ENCODE measurements at regions not wholly inside any gene's neighbourhood (a gene's known extent, or its start where the extent isn't known, plus 50 kb on each side); places are given as distances from the start of the nearest gene placed in this dataset.

DNA sequence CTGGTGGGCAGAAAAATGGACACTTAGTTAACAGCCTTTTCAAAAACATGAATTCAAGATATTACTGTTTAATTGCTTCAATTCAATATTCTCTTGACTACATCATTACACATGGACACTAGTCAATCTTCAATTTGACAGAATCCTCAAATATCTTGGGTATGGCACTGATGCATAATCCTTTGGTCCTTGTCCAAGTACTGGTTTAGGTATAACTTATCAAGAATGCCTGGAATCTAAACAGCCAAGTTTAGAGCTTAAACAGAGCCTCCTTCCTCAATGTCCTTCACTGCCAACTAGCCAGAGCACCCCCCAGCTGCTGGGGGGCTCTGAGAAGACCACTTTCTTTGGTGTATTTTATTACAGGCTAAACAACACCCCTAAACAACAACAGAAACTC, 61.6 kb upstream of the ERCC6L2 start:
- Histone ChIP-seq H3K9me2 (ENCODE audit: insufficient read depth) (no peaks in the 10 kb centered on the region), H3K36me3 (ENCODE audit: insufficient read depth) (no peaks in the 10 kb centered on the region), H3F3A (replicated peaks; ENCODE audit: low read depth) (no peaks in the 10 kb centered on the region), H3K79me2 (replicated peaks; ENCODE audit: insufficient read depth) (no peaks in the 10 kb centered on the region), H3K4me2 (no peak overlapping the region), H3K4me1 (ENCODE audit: insufficient read depth) (peaks cover 16% of the 10 kb centered on the region), H3K27me3 (ENCODE audit: insufficient read depth) (no peaks in the 10 kb centered on the region), H4K20me1 (replicated peaks; ENCODE audit: insufficient read depth) (no peaks in the 10 kb centered on the region), H2AFZ (no peak overlapping the region), H3K4me3 (no peak overlapping the region), H3K27ac (ENCODE audit: low read depth) (no peak overlapping the region)
- ATAC-seq (no peak), DNase-seq (ENCODE audit: low spot score) (no peak)
- Mint-ChIP-seq H3K27me3 (ENCODE audit: insufficient read depth, low read depth, poor library complexity) (peaks cover 4% of the 10 kb centered on the region), H3K36me3 (ENCODE audit: low read depth) (no peaks in the 10 kb centered on the region), H3K27ac (no peak overlapping the region), H3K9me3 (no peaks in the 10 kb centered on the region), H3K4me1 (peaks cover 22% of the 10 kb centered on the region), H3K4me3 (no peak overlapping the region)
- TF ChIP-seq CREB1 (CRISPR knock-in tag; IDR thresholded peaks at IDR 0.05; ENCODE audit: low read depth), result no peak
- TF ChIP-seq JUNB (IDR thresholded peaks at IDR 0.05; ENCODE audit: unreplicated experiment), result no peak
- TF ChIP-seq ZNF114 (CRISPR knock-in tag; IDR thresholded peaks at IDR 0.05), result no peak
- TF ChIP-seq STAT1 (IDR thresholded peaks at IDR 0.05; ENCODE audit: unreplicated experiment), result no peak
- no peak for TF ChIP-seq ZNF331 (CRISPR knock-in tag; IDR thresholded peaks at IDR 0.05; ENCODE audit: low read depth)
- TF ChIP-seq, protein P1, sequence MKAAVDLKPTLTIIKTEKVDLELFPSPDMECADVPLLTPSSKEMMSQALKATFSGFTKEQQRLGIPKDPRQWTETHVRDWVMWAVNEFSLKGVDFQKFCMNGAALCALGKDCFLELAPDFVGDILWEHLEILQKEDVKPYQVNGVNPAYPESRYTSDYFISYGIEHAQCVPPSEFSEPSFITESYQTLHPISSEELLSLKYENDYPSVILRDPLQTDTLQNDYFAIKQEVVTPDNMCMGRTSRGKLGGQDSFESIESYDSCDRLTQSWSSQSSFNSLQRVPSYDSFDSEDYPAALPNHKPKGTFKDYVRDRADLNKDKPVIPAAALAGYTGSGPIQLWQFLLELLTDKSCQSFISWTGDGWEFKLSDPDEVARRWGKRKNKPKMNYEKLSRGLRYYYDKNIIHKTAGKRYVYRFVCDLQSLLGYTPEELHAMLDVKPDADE (IDR thresholded peaks at IDR 0.05), result no peak
- no peak for TF ChIP-seq EZH2phosphoT487 (IDR thresholded peaks at IDR 0.05; ENCODE audit: unreplicated experiment)
- TF ChIP-seq REST (IDR thresholded peaks at IDR 0.05; ENCODE audit: unreplicated experiment), result no peak
- TF ChIP-seq CTCF (conservative IDR thresholded peaks at IDR 0.05; ENCODE audit: low read depth in 2 of 2), result no peak
- TF ChIP-seq, protein P2, sequence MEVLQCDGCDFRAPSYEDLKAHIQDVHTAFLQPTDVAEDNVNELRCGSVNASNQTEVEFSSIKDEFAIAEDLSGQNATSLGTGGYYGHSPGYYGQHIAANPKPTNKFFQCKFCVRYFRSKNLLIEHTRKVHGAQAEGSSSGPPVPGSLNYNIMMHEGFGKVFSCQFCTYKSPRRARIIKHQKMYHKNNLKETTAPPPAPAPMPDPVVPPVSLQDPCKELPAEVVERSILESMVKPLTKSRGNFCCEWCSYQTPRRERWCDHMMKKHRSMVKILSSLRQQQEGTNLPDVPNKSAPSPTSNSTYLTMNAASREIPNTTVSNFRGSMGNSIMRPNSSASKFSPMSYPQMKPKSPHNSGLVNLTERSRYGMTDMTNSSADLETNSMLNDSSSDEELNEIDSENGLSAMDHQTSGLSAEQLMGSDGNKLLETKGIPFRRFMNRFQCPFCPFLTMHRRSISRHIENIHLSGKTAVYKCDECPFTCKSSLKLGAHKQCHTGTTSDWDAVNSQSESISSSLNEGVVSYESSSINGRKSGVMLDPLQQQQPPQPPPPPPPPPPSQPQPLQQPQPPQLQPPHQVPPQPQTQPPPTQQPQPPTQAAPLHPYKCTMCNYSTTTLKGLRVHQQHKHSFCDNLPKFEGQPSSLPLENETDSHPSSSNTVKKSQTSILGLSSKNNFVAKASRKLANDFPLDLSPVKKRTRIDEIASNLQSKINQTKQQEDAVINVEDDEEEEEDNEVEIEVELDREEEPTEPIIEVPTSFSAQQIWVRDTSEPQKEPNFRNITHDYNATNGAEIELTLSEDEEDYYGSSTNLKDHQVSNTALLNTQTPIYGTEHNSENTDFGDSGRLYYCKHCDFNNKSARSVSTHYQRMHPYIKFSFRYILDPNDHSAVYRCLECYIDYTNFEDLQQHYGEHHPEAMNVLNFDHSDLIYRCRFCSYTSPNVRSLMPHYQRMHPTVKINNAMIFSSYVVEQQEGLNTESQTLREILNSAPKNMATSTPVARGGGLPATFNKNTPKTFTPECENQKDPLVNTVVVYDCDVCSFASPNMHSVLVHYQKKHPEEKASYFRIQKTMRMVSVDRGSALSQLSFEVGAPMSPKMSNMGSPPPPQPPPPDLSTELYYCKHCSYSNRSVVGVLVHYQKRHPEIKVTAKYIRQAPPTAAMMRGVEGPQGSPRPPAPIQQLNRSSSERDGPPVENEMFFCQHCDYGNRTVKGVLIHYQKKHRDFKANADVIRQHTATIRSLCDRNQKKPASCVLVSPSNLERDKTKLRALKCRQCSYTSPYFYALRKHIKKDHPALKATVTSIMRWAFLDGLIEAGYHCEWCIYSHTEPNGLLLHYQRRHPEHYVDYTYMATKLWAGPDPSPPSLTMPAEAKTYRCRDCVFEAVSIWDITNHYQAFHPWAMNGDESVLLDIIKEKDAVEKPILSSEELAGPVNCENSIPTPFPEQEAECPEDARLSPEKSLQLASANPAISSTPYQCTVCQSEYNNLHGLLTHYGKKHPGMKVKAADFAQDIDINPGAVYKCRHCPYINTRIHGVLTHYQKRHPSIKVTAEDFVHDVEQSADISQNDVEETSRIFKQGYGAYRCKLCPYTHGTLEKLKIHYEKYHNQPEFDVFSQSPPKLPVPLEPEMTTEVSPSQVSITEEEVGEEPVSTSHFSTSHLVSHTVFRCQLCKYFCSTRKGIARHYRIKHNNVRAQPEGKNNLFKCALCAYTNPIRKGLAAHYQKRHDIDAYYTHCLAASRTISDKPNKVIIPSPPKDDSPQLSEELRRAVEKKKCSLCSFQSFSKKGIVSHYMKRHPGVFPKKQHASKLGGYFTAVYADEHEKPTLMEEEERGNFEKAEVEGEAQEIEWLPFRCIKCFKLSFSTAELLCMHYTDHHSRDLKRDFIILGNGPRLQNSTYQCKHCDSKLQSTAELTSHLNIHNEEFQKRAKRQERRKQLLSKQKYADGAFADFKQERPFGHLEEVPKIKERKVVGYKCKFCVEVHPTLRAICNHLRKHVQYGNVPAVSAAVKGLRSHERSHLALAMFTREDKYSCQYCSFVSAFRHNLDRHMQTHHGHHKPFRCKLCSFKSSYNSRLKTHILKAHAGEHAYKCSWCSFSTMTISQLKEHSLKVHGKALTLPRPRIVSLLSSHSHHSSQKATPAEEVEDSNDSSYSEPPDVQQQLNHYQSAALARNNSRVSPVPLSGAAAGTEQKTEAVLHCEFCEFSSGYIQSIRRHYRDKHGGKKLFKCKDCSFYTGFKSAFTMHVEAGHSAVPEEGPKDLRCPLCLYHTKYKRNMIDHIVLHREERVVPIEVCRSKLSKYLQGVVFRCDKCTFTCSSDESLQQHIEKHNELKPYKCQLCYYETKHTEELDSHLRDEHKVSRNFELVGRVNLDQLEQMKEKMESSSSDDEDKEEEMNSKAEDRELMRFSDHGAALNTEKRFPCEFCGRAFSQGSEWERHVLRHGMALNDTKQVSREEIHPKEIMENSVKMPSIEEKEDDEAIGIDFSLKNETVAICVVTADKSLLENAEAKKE (CRISPR knock-in tag; IDR thresholded peaks at IDR 0.05), result no peak
- no peak for TF ChIP-seq EZH2 (IDR thresholded peaks at IDR 0.05; ENCODE audit: low read depth, unreplicated experiment)
- no peak for TF ChIP-seq NANOG (IDR thresholded peaks at IDR 0.05; ENCODE audit: borderline replicate concordance)
- TF ChIP-seq POLR2AphosphoS5 (IDR thresholded peaks at IDR 0.05; ENCODE audit: low read depth), result no peak

All from GM23338 (cell line).